K562 (cell line): ENCODE measurements at regions not wholly inside any gene's neighbourhood (a gene's known extent, or its start where the extent isn't known, plus 50 kb on each side); places are given as distances from the start of the nearest gene placed in this dataset.

ENCODE experiments used
- ATF3 ChIP-seq, 2 experiments: fragments of 450-650 bp in 1 of 2; sonication (generic) in 1 of 2; formaldehyde crosslinking in 1 of 2; IDR thresholded peaks in 1 of 2; conservative IDR thresholded peaks in 1 of 2; 2 replicates each; pipeline versions ENCODE4 v1.6.1 to v1.8.1; 2016 to 2023; ENCODE audit warnings: mild to moderate bottlenecking in 2 of 2, moderate library complexity in 2 of 2, inconsistent platforms in 1 of 2, missing genetic modification reagents in 1 of 2
- BRD9 ChIP-seq: fragments of 450-650 bp; IDR thresholded peaks from 2 replicates; pipeline ENCODE4 v1.6.1; 2018; ENCODE audit warnings: low read depth; ENCODE audit not compliant: partially characterized antibody
- CHCHD3 ChIP-seq: fragments of 250-450 bp; sonication (Bioruptor Pico); IDR thresholded peaks from 2 replicates; pipeline ENCODE4 v2.1.2; 2022; ENCODE audit warnings: mild to moderate bottlenecking
- CTCF ChIP-seq, 3 experiments: IDR thresholded peaks in 2 of 3; conservative IDR thresholded peaks in 1 of 3; 2 replicates each; pipeline ENCODE4 v1.5.1; 2011 to 2012; ENCODE audit warnings: low read length in 3 of 3, mild to moderate bottlenecking in 3 of 3, control low read depth in 2 of 3, improper control_type of control experiment in 1 of 3, inconsistent platforms in 1 of 3, low read depth in 1 of 3, mixed read lengths in 1 of 3, moderate library complexity in 1 of 3; ENCODE audit not compliant: insufficient read depth in 2 of 3
- EP300 ChIP-seq: IDR thresholded peaks from 2 replicates; pipeline ENCODE4 v1.6.1; 2012; ENCODE audit warnings: low read length, improper control_type of control experiment
- JUND ChIP-seq, 2 experiments: IDR thresholded peaks; 2 replicates in 1 of 2; 3 replicates in 1 of 2; pipeline ENCODE4 v1.6.1; 2011; ENCODE audit warnings: borderline replicate concordance in 2 of 2, low read depth in 2 of 2, low read length in 2 of 2, improper control_type of control experiment in 1 of 2, missing biosample characterization in 1 of 2, missing genetic modification characterization in 1 of 2, missing genetic modification reagents in 1 of 2
- MAFK ChIP-seq: IDR thresholded peaks from 2 replicates; pipeline ENCODE4 v1.6.1; 2011; ENCODE audit warnings: low read length, improper control_type of control experiment
- MYC ChIP-seq, 2 experiments: fragments of 250-450 bp in 1 of 2; sonication (Bioruptor Pico) in 1 of 2; IDR thresholded peaks; 2 replicates each; pipeline versions ENCODE4 v1.5.1 to v1.6.1; 2012 to 2021; ENCODE audit warnings: low read depth in 2 of 2, borderline replicate concordance in 1 of 2, improper control_type of control experiment in 1 of 2, low read length in 1 of 2, mild to moderate bottlenecking in 1 of 2, moderate library complexity in 1 of 2
- PHF20 ChIP-seq: fragments of 450-650 bp; IDR thresholded peaks from 2 replicates; pipeline ENCODE4 v1.6.1; 2018; ENCODE audit not compliant: partially characterized antibody
- PHF8 ChIP-seq: fragments of 200-600 bp; sonication (generic); IDR thresholded peaks from 2 replicates; pipeline ENCODE4 v1.6.1; 2012; ENCODE audit warnings: mixed run types, mild to moderate bottlenecking, inconsistent platforms, low read length, moderate library complexity, borderline replicate concordance
- POLR2AphosphoS5 ChIP-seq: IDR thresholded peaks from 2 replicates; pipeline ENCODE4 v1.6.1; 2011; ENCODE audit warnings: mild to moderate bottlenecking, low read depth, low read length, moderate library complexity; ENCODE audit not compliant: control insufficient read depth, insufficient read depth
- RBM17 ChIP-seq: fragments of 200-400 bp; formaldehyde crosslinking; IDR thresholded peaks from 2 replicates; pipeline ENCODE4 v1.6.1; 2017; ENCODE audit warnings: low read depth, mild to moderate bottlenecking, low read length, borderline replicate concordance
- SRSF1 ChIP-seq: fragments of 200-400 bp; formaldehyde crosslinking; IDR thresholded peaks from 2 replicates; pipeline ENCODE4 v1.6.1; 2017; ENCODE audit warnings: mild to moderate bottlenecking, low read depth, low read length, moderate library complexity
- ZFPM2 ChIP-seq: fragments of 250-450 bp; sonication (Bioruptor Pico); IDR thresholded peaks from 2 replicates; pipeline ENCODE4 v1.5.1; 2022; ENCODE audit warnings: mild to moderate bottlenecking

GRCh38 chr14:76612654-76613053 is 148.6 kb upstream of the VASH1 start:
- TF ChIP-seq RBM17 (no peak), CTCF (IDR thresholded peaks at IDR 0.05 in 2 of 3, conservative IDR thresholded peaks at IDR 0.05 in 1 of 3; ENCODE audit: insufficient read depth in 2 of 3, low read depth in 1 of 3, low read length in 3 of 3) (no peak), EP300 (no peak), BRD9 (no peak), ZFPM2 (CRISPR knock-in tag) (no peak), PHF20 (no peak), MAFK (no peak), POLR2AphosphoS5 (no peak), ATF3 (IDR thresholded peaks at IDR 0.05) (no peak), ATF3 (CRISPR knock-in tag; conservative IDR thresholded peaks at IDR 0.05) (no peak), MYC (IDR thresholded peaks at IDR 0.05; ENCODE audit: low read depth, low read length) (no peak), MYC (CRISPR knock-in tag; IDR thresholded peaks at IDR 0.05; ENCODE audit: borderline replicate concordance, low read depth) (no peak), CHCHD3 (no peak), JUND (IDR thresholded peaks at IDR 0.05; ENCODE audit: borderline replicate concordance, low read depth, low read length) (no peak), JUND (tag; IDR thresholded peaks at IDR 0.05; ENCODE audit: borderline replicate concordance, low read depth, low read length) (no peak), SRSF1 (no peak), PHF8 (no peak)
